Caco-2 (cell line): ENCODE measurements at regions not wholly inside any gene's neighbourhood (a gene's known extent, or its start where the extent isn't known, plus 50 kb on each side); places are given as distances from the start of the nearest gene placed in this dataset.

Experiments
- BruUV-seq: library from RNA; stranded (reverse); fragments of 400-500 nt; replicated peaks from 2 replicates; lab custom pipeline; 2021; lab: Mats Ljungman, UMichigan
- CTCF ChIA-PET: fragments of 300-600 bp; sonication (Branson Sonifier 250); formaldehyde crosslinking; loops from one replicate; lab custom pipeline; 2022; ENCODE audit warnings: antibody characterized with exemption; lab: Charles Lee
- POLR2A ChIA-PET: fragments of 300-600 bp; sonication (Branson Sonifier 250); formaldehyde crosslinking; loops from one replicate; lab custom pipeline; 2022; ENCODE audit warnings: antibody characterized with exemption; lab: Charles Lee
- DNase-seq, 2 experiments: peaks; one replicate each; pipeline versions ENCODE4 v3.0.0 to v3.0.0-alpha.2; 2020 to 2022
- H3K27me3 ChIP-seq: replicated peaks from 2 replicates; pipeline ENCODE4 v1.6.0; 2011; ENCODE audit warnings: low read length; ENCODE audit not compliant: control insufficient read depth, insufficient read depth
- H3K36me3 ChIP-seq: 2 replicates; pipeline ENCODE4 v1.5.1; 2011; ENCODE audit warnings: low read length; ENCODE audit not compliant: control insufficient read depth, insufficient read depth
- H3K4me1 ChIP-seq: fragments of 250-450 bp; sonication (Bioruptor Pico); 2 replicates; pipeline ENCODE4 v1.5.1; 2020; ENCODE audit warnings: mild to moderate bottlenecking
- H3K4me3 ChIP-seq: 2 replicates; pipeline ENCODE4 v1.5.1; 2011; ENCODE audit warnings: low read depth, mild to moderate bottlenecking, control low read depth, low read length
- H3K9me3 ChIP-seq: fragments of 250-450 bp; sonication (Bioruptor Pico); 2 replicates; pipeline ENCODE4 v1.5.1; 2020; ENCODE audit warnings: mild to moderate bottlenecking, moderate library complexity
- H3K27ac Mint-ChIP-seq: one replicate; pipeline ENCODE4 v1.8.0; 2022; ENCODE audit warnings: mixed read lengths; ENCODE audit not compliant: unreplicated experiment
- H3K27me3 Mint-ChIP-seq: one replicate; pipeline ENCODE4 v1.8.0; 2022; ENCODE audit warnings: mixed read lengths; ENCODE audit not compliant: insufficient read depth, unreplicated experiment
- H3K36me3 Mint-ChIP-seq: one replicate; pipeline ENCODE4 v1.8.0; 2022; ENCODE audit warnings: mild to moderate bottlenecking, mixed read lengths; ENCODE audit not compliant: insufficient read depth, unreplicated experiment
- H3K4me1 Mint-ChIP-seq: one replicate; pipeline ENCODE4 v1.8.0; 2022; ENCODE audit warnings: low read depth, mixed read lengths; ENCODE audit not compliant: unreplicated experiment
- H3K4me3 Mint-ChIP-seq: one replicate; pipeline ENCODE4 v1.8.0; 2022; ENCODE audit warnings: mild to moderate bottlenecking, moderate library complexity, mixed read lengths; ENCODE audit not compliant: unreplicated experiment
- H3K9me3 Mint-ChIP-seq: one replicate; pipeline ENCODE4 v1.8.0; 2022; ENCODE audit warnings: mixed read lengths; ENCODE audit not compliant: unreplicated experiment
- intact Hi-C: fragments of 100-400 bp; cut with micrococcal nuclease; formaldehyde crosslinking; loops from one replicate; pipeline ENCODE4 v1.10.0; 2022; ENCODE audit not compliant: unreplicated experiment
- TF ChIP-seq, protein P1 (sequence below), 2 experiments: fragments of 200-600 bp in 1 of 2; IDR thresholded peaks; 1 replicate in 1 of 2; 2 replicates in 1 of 2; pipeline versions ENCODE4 v1.5.1 to v1.8.0; 2011 to 2022; ENCODE audit warnings: antibody characterized with exemption in 1 of 2, control low read depth in 1 of 2, inconsistent platforms in 1 of 2, low read depth in 1 of 2, low read length in 1 of 2, mild to moderate bottlenecking in 1 of 2, moderate library complexity in 1 of 2; ENCODE audit not compliant: insufficient read depth in 1 of 2, severe bottlenecking in 1 of 2, unreplicated experiment in 1 of 2

- Mint-ChIP-seq H3K36me3 (no peaks in the 10 kb centered on the region), H3K27me3 (no peaks in the 10 kb centered on the region), H3K27ac (no peak overlapping the region), H3K9me3 (peaks cover 22% of the 10 kb centered on the region), H3K4me1 (peaks cover 16% of the 10 kb centered on the region), H3K4me3 (no peak overlapping the region)
- Histone ChIP-seq H3K4me3 (no peak overlapping the region), H3K4me1 (no peaks in the 10 kb centered on the region), H3K36me3 (no peaks in the 10 kb centered on the region), H3K9me3 (0 out of 2 replicates have a peak, but pooled peaks cover 3% of the 10 kb centered on the region), H3K27me3 (no peaks in the 10 kb centered on the region)
- TF ChIP-seq, protein P1, sequence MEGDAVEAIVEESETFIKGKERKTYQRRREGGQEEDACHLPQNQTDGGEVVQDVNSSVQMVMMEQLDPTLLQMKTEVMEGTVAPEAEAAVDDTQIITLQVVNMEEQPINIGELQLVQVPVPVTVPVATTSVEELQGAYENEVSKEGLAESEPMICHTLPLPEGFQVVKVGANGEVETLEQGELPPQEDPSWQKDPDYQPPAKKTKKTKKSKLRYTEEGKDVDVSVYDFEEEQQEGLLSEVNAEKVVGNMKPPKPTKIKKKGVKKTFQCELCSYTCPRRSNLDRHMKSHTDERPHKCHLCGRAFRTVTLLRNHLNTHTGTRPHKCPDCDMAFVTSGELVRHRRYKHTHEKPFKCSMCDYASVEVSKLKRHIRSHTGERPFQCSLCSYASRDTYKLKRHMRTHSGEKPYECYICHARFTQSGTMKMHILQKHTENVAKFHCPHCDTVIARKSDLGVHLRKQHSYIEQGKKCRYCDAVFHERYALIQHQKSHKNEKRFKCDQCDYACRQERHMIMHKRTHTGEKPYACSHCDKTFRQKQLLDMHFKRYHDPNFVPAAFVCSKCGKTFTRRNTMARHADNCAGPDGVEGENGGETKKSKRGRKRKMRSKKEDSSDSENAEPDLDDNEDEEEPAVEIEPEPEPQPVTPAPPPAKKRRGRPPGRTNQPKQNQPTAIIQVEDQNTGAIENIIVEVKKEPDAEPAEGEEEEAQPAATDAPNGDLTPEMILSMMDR (IDR thresholded peaks at IDR 0.05; ENCODE audit: insufficient read depth in 1 of 2, low read depth in 1 of 2, low read length in 1 of 2, severe bottlenecking in 1 of 2, unreplicated experiment in 1 of 2) = no peak
- ChIA-PET CTCF (no interaction called here), POLR2A (no interaction called here)
- intact Hi-C loops = no loop called here
- no peak for DNase-seq
- BruUV-seq = no TSS peak
Observed at GRCh38 chr2:150261691-150262090, 225.8 kb downstream of the RND3 start.

DNA sequence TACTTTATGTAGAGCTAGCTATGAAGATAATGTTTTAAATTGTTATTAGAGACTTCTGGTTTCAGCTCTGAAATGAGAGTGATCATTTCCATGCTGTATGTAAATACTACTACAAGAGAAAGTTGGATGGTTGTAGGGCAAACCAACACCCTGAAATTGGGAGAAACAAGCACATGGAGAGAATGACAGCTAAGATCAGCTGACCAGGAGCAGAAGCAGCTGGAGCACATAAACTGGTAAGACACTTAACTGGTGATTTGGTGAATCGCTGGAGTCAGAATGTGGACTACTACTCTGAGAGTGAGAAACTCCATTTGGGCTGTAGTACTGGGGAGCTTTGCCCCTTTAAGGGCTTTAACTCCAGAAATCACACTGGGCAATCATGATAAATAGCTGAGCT lies 226.8 kb downstream of the RND3 start:
- Mint-ChIP-seq H3K27me3 (no peaks in the 10 kb centered on the region), H3K4me1 (peaks cover 16% of the 10 kb centered on the region), H3K36me3 (no peaks in the 10 kb centered on the region), H3K4me3 (no peak overlapping the region), H3K27ac (no peak overlapping the region), H3K9me3 (peaks cover 22% of the 10 kb centered on the region)
- Histone ChIP-seq H3K36me3 (no peaks in the 10 kb centered on the region), H3K4me1 (no peaks in the 10 kb centered on the region), H3K27me3 (no peaks in the 10 kb centered on the region), H3K9me3 (0 out of 2 replicates have a peak, but pooled peaks cover 3% of the 10 kb centered on the region), H3K4me3 (no peak overlapping the region)
- TF ChIP-seq, protein P1 (IDR thresholded peaks at IDR 0.05; ENCODE audit: insufficient read depth in 1 of 2, low read depth in 1 of 2, low read length in 1 of 2, severe bottlenecking in 1 of 2, unreplicated experiment in 1 of 2) = no peak
- POLR2A ChIA-PET = no interaction called here
- no peak for DNase-seq
- BruUV-seq = no TSS peak
- intact Hi-C loops = no loop called here
- CTCF ChIA-PET = no interaction called here

GRCh38 chr2:150259746-150260145 lies 227.7 kb downstream of the RND3 start:
- Mint-ChIP-seq H3K27me3 (no peaks in the 10 kb centered on the region), H3K36me3 (no peaks in the 10 kb centered on the region), H3K9me3 (peaks cover 22% of the 10 kb centered on the region), H3K4me1 (peaks cover 16% of the 10 kb centered on the region), H3K27ac (no peak overlapping the region), H3K4me3 (no peak overlapping the region)
- H3K4me1 ChIP-seq = no peaks in the 10 kb centered on the region
- H3K9me3 ChIP-seq = 0 out of 2 replicates have a peak, but pooled peaks cover 3% of the 10 kb centered on the region
- BruUV-seq = no TSS peak
- TF ChIP-seq, protein P1 (IDR thresholded peaks at IDR 0.05; ENCODE audit: insufficient read depth in 1 of 2, low read depth in 1 of 2, low read length in 1 of 2, severe bottlenecking in 1 of 2, unreplicated experiment in 1 of 2) = no peak
- no peaks in the 10 kb centered on the region for H3K27me3 ChIP-seq
- H3K36me3 ChIP-seq = no peaks in the 10 kb centered on the region
- ChIA-PET POLR2A (no interaction called here), CTCF (no interaction called here)
- intact Hi-C loops = no loop called here
- no peak overlapping the region for H3K4me3 ChIP-seq
- DNase-seq = no peak
